SH-SY5Y (cell line): ENCODE measurements at regions not wholly inside any gene's neighbourhood (a gene's known extent, or its start where the extent isn't known, plus 50 kb on each side); places are given as distances from the start of the nearest gene placed in this dataset.

Source experiments
- GATA2 ChIP-seq: IDR thresholded peaks from 2 replicates; pipeline ENCODE4 v1.6.1; 2011; ENCODE audit warnings: mild to moderate bottlenecking, low read depth, low read length
- GATA3 ChIP-seq: IDR thresholded peaks from 2 replicates; pipeline ENCODE4 v1.6.1; 2011; ENCODE audit warnings: low read depth, mild to moderate bottlenecking, low read length, moderate library complexity

- TF ChIP-seq GATA3 = no peak
- no peak for TF ChIP-seq GATA2
These were observed 131.3 kb downstream of the FHDC1 start for GRCh38 chr4:153067376-153067775.

GRCh38 chr4:153068751-153069150 lies 132.6 kb downstream of the FHDC1 start:
- TF ChIP-seq GATA3 (no peak), GATA2 (no peak)

- TF ChIP-seq GATA2 = no peak
- TF ChIP-seq GATA3 = no peak
These were observed 132.2 kb upstream of the TRIM2 start for GRCh38 chr4:153071958-153072598.

- TF ChIP-seq GATA2 (no peak), GATA3 (no peak)
These were observed 131.6 kb upstream of the TRIM2 start for GRCh38 chr4:153072661-153073060.

- TF ChIP-seq GATA3 = no peak
- TF ChIP-seq GATA2 = no peak
These were observed 129.8 kb upstream of the TRIM2 start for GRCh38 chr4:153074486-153074885.

- TF ChIP-seq GATA3 = no peak
- TF ChIP-seq GATA2 = no peak
These were observed 129.2 kb upstream of the TRIM2 start for GRCh38 chr4:153074936-153075630.

GRCh38 chr4:153075836-153076518 lies 128.3 kb upstream of the TRIM2 start:
- TF ChIP-seq GATA2 (no peak), GATA3 (no peak)

GRCh38 chr4:153076861-153077260 lies 127.4 kb upstream of the TRIM2 start:
- no peak for TF ChIP-seq GATA3
- TF ChIP-seq GATA2 = no peak

- no peak for TF ChIP-seq GATA3
- no peak for TF ChIP-seq GATA2
These were observed 124.3 kb upstream of the TRIM2 start for GRCh38 chr4:153079857-153080391.

- TF ChIP-seq GATA3 = no peak
- TF ChIP-seq GATA2 = no peak
These were observed 123.2 kb upstream of the TRIM2 start for GRCh38 chr4:153081006-153081580.

- no peak for TF ChIP-seq GATA2
These were observed 122.5 kb upstream of the TRIM2 start for GRCh38 chr4:153081693-153082092.

- TF ChIP-seq GATA2 = no peak
These were observed 121.6 kb upstream of the TRIM2 start for GRCh38 chr4:153082322-153083301.

GRCh38 chr4:153083447-153083947 lies 120.7 kb upstream of the TRIM2 start:
- no peak for TF ChIP-seq GATA2
- no peak for TF ChIP-seq GATA3
